ENCODE measurements at regions not wholly inside any gene's neighbourhood (a gene's known extent, or its start where the extent isn't known, plus 50 kb on each side); places are given as distances from the start of the nearest gene placed in this dataset.

DNA sequence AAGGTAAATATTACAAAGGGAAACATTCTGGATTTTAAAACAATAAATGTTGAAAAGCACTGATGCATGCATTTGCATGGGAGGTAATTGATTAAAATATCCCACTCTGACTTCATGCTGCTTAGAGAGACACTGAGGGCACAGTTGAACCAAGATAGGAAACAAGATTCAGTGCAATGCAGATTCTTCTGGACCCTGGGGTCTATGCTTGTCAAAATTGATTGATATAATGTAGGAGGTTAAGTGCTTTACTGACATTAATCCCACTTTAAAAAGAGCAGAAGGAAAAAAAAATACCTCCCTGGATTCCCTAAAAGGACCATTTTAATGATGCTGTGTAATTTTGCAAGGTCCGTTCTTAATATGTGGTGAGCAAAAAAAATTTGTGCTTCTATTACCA is 454.2 kb downstream of the GABRB3 start:
- no peak overlapping the region for H3K4me3 ChIP-seq (ENCODE audit: low read depth, low read length)
- DNase-seq (ENCODE audit: low read depth) = no peak
- TF ChIP-seq, protein P1, sequence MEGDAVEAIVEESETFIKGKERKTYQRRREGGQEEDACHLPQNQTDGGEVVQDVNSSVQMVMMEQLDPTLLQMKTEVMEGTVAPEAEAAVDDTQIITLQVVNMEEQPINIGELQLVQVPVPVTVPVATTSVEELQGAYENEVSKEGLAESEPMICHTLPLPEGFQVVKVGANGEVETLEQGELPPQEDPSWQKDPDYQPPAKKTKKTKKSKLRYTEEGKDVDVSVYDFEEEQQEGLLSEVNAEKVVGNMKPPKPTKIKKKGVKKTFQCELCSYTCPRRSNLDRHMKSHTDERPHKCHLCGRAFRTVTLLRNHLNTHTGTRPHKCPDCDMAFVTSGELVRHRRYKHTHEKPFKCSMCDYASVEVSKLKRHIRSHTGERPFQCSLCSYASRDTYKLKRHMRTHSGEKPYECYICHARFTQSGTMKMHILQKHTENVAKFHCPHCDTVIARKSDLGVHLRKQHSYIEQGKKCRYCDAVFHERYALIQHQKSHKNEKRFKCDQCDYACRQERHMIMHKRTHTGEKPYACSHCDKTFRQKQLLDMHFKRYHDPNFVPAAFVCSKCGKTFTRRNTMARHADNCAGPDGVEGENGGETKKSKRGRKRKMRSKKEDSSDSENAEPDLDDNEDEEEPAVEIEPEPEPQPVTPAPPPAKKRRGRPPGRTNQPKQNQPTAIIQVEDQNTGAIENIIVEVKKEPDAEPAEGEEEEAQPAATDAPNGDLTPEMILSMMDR (conservative IDR thresholded peaks at IDR 0.05; ENCODE audit: low read depth, low read length) = no peak

DNA sequence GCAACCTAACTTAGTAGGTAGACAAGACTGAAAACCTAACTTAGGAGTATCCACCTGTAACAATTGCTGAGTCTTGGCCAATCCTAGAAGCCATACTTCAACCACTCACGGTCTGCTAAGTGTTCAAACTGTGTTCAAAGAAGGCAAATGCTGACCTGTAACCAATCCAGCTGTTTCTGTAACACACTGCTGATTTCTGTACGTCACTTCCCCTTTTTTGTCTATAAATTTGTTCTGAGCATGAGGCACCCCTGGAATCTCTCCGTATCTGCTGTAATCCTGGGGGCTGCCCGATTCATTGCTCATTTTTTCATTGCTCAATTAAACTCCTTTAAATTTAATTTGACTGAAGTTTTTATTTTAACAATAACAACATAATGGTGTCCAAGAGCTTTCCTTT is 451.4 kb upstream of the ATP10A start:
- TF ChIP-seq, protein P1 (conservative IDR thresholded peaks at IDR 0.05; ENCODE audit: low read depth, low read length) = no peak
- DNase-seq (ENCODE audit: low read depth) = no peak
- no peak overlapping the region for H3K4me3 ChIP-seq (ENCODE audit: low read depth, low read length)

DNA sequence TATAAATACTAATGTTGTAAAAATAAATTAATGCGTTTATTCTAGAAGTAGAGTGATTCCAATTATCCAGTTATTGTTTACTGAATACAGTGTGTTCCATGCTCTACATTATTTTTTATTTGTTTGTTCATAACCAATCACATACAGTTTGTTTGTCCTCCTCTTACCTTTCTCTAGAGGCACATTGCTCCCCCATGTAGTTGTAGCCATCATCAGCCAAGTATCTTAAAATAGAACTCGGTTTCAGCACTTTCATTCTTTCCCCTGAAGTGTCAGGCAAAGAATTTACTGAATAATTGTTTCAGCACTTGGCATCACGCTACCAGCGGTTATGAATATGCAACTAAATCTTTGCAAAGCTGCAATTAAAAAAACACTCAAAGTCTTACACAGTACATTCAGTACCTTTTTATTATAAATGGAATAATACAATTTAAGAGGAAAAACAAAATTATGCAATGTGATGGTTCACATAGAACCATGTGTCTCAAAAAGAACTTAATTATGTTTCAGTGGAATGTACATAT is 448.6 kb upstream of the ATP10A start:
- TF ChIP-seq, protein P1 (conservative IDR thresholded peaks at IDR 0.05; ENCODE audit: low read depth, low read length) = no peak
- no peak for DNase-seq (ENCODE audit: low read depth)
- H3K4me3 ChIP-seq (ENCODE audit: low read depth, low read length) = no peak overlapping the region

DNA sequence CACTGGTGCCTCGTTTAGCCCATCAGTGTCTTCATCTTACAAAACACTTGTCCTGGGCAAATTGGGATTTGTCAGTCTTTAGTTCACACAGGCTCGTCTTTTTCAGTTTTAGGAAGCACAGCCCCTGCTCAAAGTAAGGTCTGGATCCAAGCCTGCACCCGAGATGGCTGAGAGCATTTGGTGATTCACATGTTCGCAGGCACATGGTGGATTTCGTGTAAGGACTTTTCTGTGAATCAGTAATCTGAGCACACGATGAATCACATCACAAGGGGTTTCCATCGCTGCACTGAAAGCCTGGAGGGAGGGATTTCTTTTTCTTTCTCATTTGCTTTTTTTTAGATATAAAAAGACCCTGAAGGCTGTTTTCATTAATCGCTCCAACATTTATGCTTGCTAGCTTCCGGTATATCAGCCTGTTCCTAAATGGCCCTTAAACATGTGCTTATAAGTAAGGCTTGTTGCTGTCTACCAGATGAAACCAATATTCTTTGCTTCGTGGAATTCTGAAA is 435.6 kb upstream of the ATP10A start:
- H3K4me3 ChIP-seq (ENCODE audit: low read depth, low read length) = no peak overlapping the region
- TF ChIP-seq, protein P1 (conservative IDR thresholded peaks at IDR 0.05; ENCODE audit: low read depth, low read length) = no peak
- no peak for DNase-seq (ENCODE audit: low read depth)

DNA sequence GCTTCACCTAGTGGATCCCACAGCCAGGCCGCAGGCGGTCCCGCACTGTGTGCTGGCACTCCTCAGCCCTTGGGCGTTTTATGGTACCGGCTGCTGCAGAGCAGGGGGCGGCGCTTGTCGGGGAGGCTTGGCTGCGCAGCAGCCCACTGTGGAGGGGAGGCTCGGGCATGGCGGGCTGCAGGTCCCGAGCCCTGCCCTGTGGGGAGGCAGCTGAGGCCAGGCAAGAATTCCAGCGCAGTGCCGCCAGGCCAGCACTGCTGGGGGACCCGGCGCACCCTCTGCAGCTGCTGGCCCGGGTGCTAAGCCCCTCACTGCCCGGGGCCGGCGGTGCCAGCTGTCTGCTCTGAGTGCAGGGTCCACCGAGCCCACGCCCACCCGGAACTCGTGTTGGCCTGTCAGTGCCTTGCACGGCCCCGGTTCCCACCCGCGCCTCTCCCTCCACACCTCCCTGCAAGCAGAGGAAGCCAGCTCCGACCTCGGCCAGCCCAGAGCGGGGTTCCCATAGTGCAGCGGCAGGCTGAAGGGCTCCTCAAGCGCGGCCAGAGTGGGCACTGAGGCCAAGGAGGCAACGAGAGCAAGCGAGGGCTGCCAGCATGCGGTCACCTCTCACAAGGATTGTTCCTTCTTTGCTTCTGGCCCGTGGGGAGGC is 435.0 kb upstream of the ATP10A start:
- TF ChIP-seq, protein P1 (conservative IDR thresholded peaks at IDR 0.05; ENCODE audit: low read depth, low read length) = no peak
- H3K4me3 ChIP-seq (ENCODE audit: low read depth, low read length) = no peak overlapping the region
- no peak for DNase-seq (ENCODE audit: low read depth)

DNA sequence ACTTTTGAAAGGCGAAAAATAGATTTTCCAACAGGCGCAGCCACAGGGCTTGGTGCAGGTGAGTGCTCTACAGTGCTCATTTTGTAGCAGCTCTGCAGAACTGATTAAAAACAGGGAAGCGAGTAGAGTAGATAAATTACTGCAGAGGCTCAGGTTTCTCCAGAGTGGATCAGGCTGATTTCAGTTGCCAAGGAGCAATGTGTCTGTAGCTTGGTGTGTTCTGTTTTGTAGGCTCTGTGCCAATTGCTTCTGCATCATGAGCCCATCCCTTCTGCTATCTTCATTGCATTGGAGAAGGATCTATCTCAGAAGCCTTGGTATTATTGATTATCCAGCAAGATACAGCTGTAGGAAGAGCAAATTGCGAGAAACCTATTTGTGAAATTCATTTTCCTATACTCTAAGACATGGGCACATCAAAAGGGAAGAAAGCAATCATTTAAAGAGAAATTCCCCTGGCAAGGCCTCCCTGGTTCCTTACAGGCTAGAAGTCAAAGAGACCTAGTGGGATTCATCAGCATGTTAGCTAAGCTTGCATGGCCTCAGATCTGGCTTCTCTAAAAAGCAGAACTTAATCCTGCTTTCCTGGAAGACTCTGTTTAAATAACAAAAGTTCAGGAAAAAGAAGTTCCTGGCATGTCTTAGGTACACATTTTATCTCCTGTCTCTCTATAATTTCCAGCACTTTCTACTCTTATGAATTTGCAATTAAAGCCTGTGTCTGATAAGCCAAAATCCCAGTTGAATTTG is 432.4 kb upstream of the ATP10A start:
- H3K4me3 ChIP-seq (ENCODE audit: low read depth, low read length) = no peak overlapping the region
- TF ChIP-seq, protein P1 (conservative IDR thresholded peaks at IDR 0.05; ENCODE audit: low read depth, low read length) = no peak
- DNase-seq (ENCODE audit: low read depth) = no peak
